ENCODE measurements at regions not wholly inside any gene's neighbourhood (a gene's known extent, or its start where the extent isn't known, plus 50 kb on each side); places are given as distances from the start of the nearest gene placed in this dataset.

GRCh38 chr2:137729305-137729704, 235.0 kb upstream of the HNMT start:
- H3K4me3 ChIP-seq (ENCODE audit: control insufficient read depth, low read depth, low read length): no peak overlapping the region
- TF ChIP-seq CTCF (conservative IDR thresholded peaks at IDR 0.05; ENCODE audit: control insufficient read depth, insufficient read depth, low read depth, low read length): no peak
- no peak for DNase-seq (ENCODE audit: low read depth)

DNA sequence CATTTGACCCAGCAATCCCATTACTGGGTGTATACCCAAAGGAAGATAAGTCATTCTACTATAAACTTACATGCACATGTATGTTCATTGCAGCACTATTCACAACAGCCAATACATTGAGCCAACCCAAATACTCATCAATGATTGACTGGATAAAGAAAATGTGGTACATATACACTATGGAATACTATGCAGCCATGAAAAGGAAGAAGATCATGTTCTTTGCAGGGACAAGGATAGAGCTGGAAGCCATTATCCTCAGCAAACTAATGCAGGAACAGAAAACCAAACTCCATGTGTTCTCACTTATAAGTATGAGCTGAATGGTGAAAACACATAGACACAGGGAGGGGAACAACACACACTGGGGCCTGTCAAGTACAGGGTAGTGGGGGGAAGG, 226.7 kb upstream of the HNMT start:
- DNase-seq (ENCODE audit: low read depth): no peak
- no peak for TF ChIP-seq CTCF (conservative IDR thresholded peaks at IDR 0.05; ENCODE audit: control insufficient read depth, insufficient read depth, low read depth, low read length)
- H3K4me3 ChIP-seq (ENCODE audit: control insufficient read depth, low read depth, low read length): no peak overlapping the region

GRCh38 chr2:137741784-137742362, 222.4 kb upstream of the HNMT start:
- no peak for DNase-seq (ENCODE audit: low read depth)
- no peak overlapping the region for H3K4me3 ChIP-seq (ENCODE audit: control insufficient read depth, low read depth, low read length)
- TF ChIP-seq CTCF (conservative IDR thresholded peaks at IDR 0.05; ENCODE audit: control insufficient read depth, insufficient read depth, low read depth, low read length): no peak

DNA sequence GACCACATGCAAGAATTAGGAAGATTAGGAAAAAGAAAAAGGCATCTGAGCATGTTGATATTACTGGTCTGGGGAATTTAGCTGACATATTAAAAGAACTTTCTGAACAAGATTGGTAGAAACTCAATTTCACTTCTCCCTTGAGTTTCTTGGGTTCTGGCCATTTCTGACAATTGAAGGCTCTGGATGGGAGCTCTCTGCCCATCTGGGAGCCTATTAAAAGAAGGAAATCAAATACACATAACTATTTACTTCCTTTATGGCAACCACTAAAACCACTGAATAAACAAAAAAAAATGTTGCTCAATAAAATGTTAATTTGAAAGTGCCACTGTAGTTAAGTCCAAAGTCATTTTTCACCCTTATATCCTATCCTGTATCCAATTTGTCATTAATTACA, 216.8 kb upstream of the HNMT start:
- no peak for DNase-seq (ENCODE audit: low read depth)
- no peak overlapping the region for H3K4me3 ChIP-seq (ENCODE audit: control insufficient read depth, low read depth, low read length)
- no peak for TF ChIP-seq CTCF (conservative IDR thresholded peaks at IDR 0.05; ENCODE audit: control insufficient read depth, insufficient read depth, low read depth, low read length)

DNA sequence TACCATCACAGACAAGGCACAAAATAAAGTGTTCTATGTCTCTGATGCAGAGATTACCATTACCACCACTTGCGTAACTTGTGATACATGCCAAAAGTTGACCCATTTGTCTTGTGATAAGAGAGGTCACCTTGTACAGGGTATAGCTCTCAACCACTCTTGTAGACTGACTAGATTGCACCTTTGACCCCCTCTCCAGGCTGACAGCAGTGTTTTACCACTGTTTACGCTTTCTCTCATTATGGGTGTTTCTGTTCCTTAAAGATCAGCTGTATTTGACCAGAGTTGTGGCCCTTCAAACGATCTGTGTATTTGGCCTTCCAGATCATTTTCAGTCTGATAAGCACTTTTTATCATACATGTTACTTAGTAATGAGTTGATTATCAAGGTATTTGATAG, 215.7 kb upstream of the HNMT start:
- DNase-seq (ENCODE audit: low read depth): no peak
- H3K4me3 ChIP-seq (ENCODE audit: control insufficient read depth, low read depth, low read length): no peak overlapping the region
- no peak for TF ChIP-seq CTCF (conservative IDR thresholded peaks at IDR 0.05; ENCODE audit: control insufficient read depth, insufficient read depth, low read depth, low read length)

- H3K4me3 ChIP-seq (ENCODE audit: control insufficient read depth, low read depth, low read length): no peak overlapping the region
- TF ChIP-seq CTCF (conservative IDR thresholded peaks at IDR 0.05; ENCODE audit: control insufficient read depth, insufficient read depth, low read depth, low read length): no peak
- no peak for DNase-seq (ENCODE audit: low read depth)
Measured at GRCh38 chr2:137764646-137765045, 199.6 kb upstream of the HNMT start.

- no peak overlapping the region for H3K4me3 ChIP-seq (ENCODE audit: control insufficient read depth, low read depth, low read length)
- TF ChIP-seq CTCF (conservative IDR thresholded peaks at IDR 0.05; ENCODE audit: control insufficient read depth, insufficient read depth, low read depth, low read length): no peak
- DNase-seq (ENCODE audit: low read depth): no peak
Measured at GRCh38 chr2:137769406-137769805, 194.9 kb upstream of the HNMT start.

Data from fibroblast of mammary gland (primary cell).